Smooth muscle cell (in vitro differentiated cells): ENCODE measurements at regions not wholly inside any gene's neighbourhood (a gene's known extent, or its start where the extent isn't known, plus 50 kb on each side); places are given as distances from the start of the nearest gene placed in this dataset.
A peak's percentile ranks its signal among the peaks of the same experiment; 100 is the strongest.

Experiments
- DNase-seq: peaks from one replicate; lab custom pipeline; 2025; ENCODE audit not compliant: unreplicated experiment; lab: John Stamatoyannopoulos, UW
- H2AFZ ChIP-seq: fragments of 200-600 bp; sonication (generic); 2 replicates; pipeline ENCODE4 v1.6.0; 2016; ENCODE audit warnings: antibody characterized with exemption, low read depth, mild to moderate bottlenecking
- H3F3A ChIP-seq: fragments of 200-600 bp; sonication (generic); 2 replicates; pipeline ENCODE4 v1.6.0; 2017; ENCODE audit warnings: antibody characterized with exemption, low read depth
- H3K27ac ChIP-seq: fragments of 200-600 bp; sonication (generic); 2 replicates; pipeline ENCODE4 v1.5.1; 2016; ENCODE audit warnings: low read depth, mild to moderate bottlenecking
- H3K27me3 ChIP-seq: fragments of 200-600 bp; sonication (generic); 2 replicates; pipeline ENCODE4 v1.6.1; 2016; ENCODE audit warnings: low read depth, mild to moderate bottlenecking
- H3K36me3 ChIP-seq: fragments of 200-600 bp; sonication (generic); 2 replicates; pipeline ENCODE4 v1.5.1; 2016; ENCODE audit warnings: low read depth
- H3K4me1 ChIP-seq: fragments of 200-600 bp; sonication (generic); 2 replicates; pipeline ENCODE4 v1.5.1; 2016; ENCODE audit warnings: low read depth
- H3K4me2 ChIP-seq: fragments of 200-600 bp; sonication (generic); 2 replicates; pipeline ENCODE4 v1.6.0; 2016; ENCODE audit warnings: mild to moderate bottlenecking
- H3K4me3 ChIP-seq: fragments of 200-600 bp; sonication (generic); 2 replicates; pipeline ENCODE4 v1.5.1; 2016; ENCODE audit warnings: mild to moderate bottlenecking
- H3K79me2 ChIP-seq: fragments of 200-600 bp; sonication (generic); 2 replicates; pipeline ENCODE4 v1.6.0; 2016; ENCODE audit warnings: low read depth, mild to moderate bottlenecking
- H3K9ac ChIP-seq: fragments of 200-600 bp; sonication (generic); 2 replicates; pipeline ENCODE4 v1.6.0; 2016; ENCODE audit warnings: low read depth
- H3K9me3 ChIP-seq: fragments of 200-600 bp; sonication (generic); replicated peaks from 2 replicates; pipeline ENCODE4 v1.5.1; 2016; ENCODE audit warnings: low read depth
- H4K20me1 ChIP-seq: fragments of 200-600 bp; sonication (generic); 2 replicates; pipeline ENCODE4 v1.6.0; 2016; ENCODE audit warnings: low read depth
- WGBS: methylation state at CpG from one replicate; pipeline ENCODE4 v1.1.7; 2016; ENCODE audit warnings: low lambda C conversion rate; 5-methylcytosine and 5-hydroxymethylcytosine counted together
- TF ChIP-seq, protein P1 (sequence below): fragments of 200-600 bp; sonication (generic); IDR thresholded peaks from 2 replicates; pipeline ENCODE4 v1.5.1; 2017; ENCODE audit warnings: borderline replicate concordance, mild to moderate bottlenecking, antibody characterized with exemption; ENCODE audit not compliant: insufficient read depth, poor library complexity, severe bottlenecking

DNA sequence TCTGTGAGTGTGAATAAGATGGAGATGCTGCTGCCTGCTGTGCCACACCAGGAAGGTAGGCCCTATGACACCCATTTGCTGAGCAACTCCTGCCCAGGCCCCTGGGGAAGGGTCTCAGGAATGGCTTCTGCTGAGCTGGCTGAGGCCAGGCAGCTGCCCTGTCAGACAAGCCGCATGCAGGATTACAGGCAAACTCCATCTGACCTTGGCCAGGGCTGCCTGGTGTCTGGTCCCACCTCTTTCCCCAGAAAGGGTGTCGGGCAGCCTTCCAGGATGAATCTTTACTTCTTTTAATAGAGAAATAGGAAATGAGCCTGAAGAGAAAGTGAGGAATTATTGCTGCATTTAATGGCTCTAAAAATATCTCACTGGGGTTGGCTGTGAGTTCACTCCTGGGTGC is 182.5 kb downstream of the IRX5 start:
- H3K79me2 ChIP-seq, result no peaks in the 10 kb centered on the region
- no peaks in the 10 kb centered on the region for H4K20me1 ChIP-seq
- TF ChIP-seq, protein P1, sequence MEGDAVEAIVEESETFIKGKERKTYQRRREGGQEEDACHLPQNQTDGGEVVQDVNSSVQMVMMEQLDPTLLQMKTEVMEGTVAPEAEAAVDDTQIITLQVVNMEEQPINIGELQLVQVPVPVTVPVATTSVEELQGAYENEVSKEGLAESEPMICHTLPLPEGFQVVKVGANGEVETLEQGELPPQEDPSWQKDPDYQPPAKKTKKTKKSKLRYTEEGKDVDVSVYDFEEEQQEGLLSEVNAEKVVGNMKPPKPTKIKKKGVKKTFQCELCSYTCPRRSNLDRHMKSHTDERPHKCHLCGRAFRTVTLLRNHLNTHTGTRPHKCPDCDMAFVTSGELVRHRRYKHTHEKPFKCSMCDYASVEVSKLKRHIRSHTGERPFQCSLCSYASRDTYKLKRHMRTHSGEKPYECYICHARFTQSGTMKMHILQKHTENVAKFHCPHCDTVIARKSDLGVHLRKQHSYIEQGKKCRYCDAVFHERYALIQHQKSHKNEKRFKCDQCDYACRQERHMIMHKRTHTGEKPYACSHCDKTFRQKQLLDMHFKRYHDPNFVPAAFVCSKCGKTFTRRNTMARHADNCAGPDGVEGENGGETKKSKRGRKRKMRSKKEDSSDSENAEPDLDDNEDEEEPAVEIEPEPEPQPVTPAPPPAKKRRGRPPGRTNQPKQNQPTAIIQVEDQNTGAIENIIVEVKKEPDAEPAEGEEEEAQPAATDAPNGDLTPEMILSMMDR, result no peak
- 78% methylated on average over 2 of the region's 2 CpGs for WGBS
- H3K36me3 ChIP-seq, result no peaks in the 10 kb centered on the region
- H2AFZ ChIP-seq, result no peak overlapping the region
- no peak overlapping the region for H3K27ac ChIP-seq
- no peak overlapping the region for H3K4me2 ChIP-seq
- H3K9ac ChIP-seq, result no peak overlapping the region
- no peaks in the 10 kb centered on the region for H3K27me3 ChIP-seq
- no peak for DNase-seq
- peaks cover 5% of the 10 kb centered on the region for H3F3A ChIP-seq
- no peak overlapping the region for H3K4me3 ChIP-seq
- peaks cover 4% of the 10 kb centered on the region for H3K4me1 ChIP-seq
- H3K9me3 ChIP-seq, result no peaks in the 10 kb centered on the region

DNA sequence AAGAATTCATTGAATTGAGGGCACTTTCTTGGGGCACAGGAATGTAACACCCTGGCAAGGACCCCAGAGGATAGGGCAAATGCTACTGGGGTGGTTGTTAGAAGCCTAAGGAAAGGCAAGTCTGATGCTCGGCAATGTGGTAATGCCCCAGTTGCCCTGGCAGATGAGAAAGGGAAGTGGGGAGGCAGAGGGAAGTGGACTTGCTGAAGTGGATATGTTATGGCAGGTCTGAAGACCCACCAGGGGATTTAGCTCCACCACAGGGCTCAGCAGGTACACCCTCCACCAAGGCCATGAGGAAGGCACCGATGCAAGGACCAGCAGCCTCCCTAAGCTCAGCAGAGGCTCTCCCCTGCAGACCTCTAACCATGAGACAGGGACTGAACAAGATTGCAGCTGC is 184.8 kb downstream of the IRX5 start:
- Histone ChIP-seq H2AFZ (peak overlapping the region; percentile 6), H4K20me1 (no peaks in the 10 kb centered on the region), H3K9me3 (no peaks in the 10 kb centered on the region), H3F3A (peaks cover 5% of the 10 kb centered on the region), H3K27me3 (no peaks in the 10 kb centered on the region), H3K27ac (peak overlapping the region; percentile 97), H3K4me3 (no peak overlapping the region), H3K4me1 (no peaks in the 10 kb centered on the region), H3K36me3 (no peaks in the 10 kb centered on the region), H3K79me2 (no peaks in the 10 kb centered on the region), H3K4me2 (peak overlapping the region; percentile 57), H3K9ac (peak overlapping the region; percentile 85)
- 97% methylated on average over 2 of the region's 2 CpGs for WGBS
- TF ChIP-seq, protein P1, result no peak
- DNase-seq, result no peak

DNA sequence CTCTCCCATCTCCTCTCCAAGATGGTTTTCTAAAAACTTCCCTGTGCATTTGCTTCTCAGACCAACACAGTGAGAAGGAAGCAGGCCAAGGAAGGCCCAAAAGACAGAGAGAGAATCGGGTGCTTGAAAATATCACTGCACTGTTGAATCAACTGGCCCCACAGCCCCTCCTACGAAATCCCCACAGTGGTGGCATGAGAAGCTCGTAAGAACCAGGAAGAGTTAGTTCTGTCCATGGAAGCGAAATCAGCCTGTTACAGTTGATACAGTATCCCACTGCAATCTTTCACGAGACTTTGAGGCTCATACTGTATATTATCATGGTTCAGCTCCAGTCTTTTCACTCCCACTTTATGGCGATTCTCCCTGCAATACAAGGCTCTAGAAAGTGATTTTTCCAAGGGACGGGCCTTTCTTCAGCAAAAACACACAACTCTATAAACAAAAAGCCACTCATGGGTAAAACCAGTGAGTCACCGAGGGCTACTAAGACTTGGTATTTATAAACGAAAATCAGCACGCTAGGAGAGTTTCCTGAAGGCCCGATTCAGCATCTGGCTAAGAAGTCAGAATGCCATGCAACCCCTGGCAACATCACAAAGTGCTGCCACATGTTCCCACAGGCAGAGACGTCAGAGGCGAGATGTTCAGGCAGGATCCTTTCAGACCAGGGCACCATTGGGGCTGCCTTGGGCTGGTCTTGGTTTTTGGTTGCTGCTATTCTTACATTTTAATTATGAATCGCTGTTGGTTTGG is 185.7 kb downstream of the IRX5 start:
- 42% methylated on average over 14 of the region's 14 CpGs for WGBS
- Histone ChIP-seq H2AFZ (peak overlapping the region; percentile 6), H3K4me2 (peak overlapping the region; percentile 57)

More for the DNA sequence above, 185.7 kb downstream of the IRX5 start:
- TF ChIP-seq, protein P1, result no peak
- H3F3A ChIP-seq, result peaks cover 5% of the 10 kb centered on the region
- H3K9me3 ChIP-seq, result no peaks in the 10 kb centered on the region
- DNase-seq, result no peak
- no peaks in the 10 kb centered on the region for H3K79me2 ChIP-seq
- no peaks in the 10 kb centered on the region for H4K20me1 ChIP-seq
- H3K9ac ChIP-seq, result peak overlapping the region; percentile 90
- no peaks in the 10 kb centered on the region for H3K36me3 ChIP-seq
- H3K4me3 ChIP-seq, result no peak overlapping the region
- peak overlapping the region; percentile 97 for H3K27ac ChIP-seq
- no peaks in the 10 kb centered on the region for H3K4me1 ChIP-seq
- no peaks in the 10 kb centered on the region for H3K27me3 ChIP-seq
